ENCODE measurements at regions not wholly inside any gene's neighbourhood (a gene's known extent, or its start where the extent isn't known, plus 50 kb on each side); places are given as distances from the start of the nearest gene placed in this dataset.

DNA sequence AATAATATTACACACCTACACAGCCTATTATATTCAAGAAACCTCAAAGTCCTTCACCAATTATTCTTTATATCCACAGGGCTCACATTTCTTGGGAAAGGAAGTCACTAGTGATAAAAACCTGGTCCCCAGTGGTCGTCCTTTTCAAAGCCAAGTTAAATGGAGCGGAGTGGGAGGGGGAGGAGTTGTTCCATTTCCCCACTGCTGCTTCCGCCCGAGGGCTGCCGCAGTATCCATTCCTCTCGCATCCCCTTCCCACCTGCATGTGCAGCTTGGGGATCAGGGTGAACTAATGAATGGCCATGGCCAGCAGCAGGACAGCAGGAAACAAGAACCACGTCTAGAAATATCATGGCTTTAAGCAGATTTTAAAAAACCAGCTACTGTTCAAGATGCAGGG is 76.4 kb upstream of the SEMA6D start:
- TF ChIP-seq SP1 (IDR thresholded peaks at IDR 0.05; ENCODE audit: low read depth, low read length) (no peak), CTCF (IDR thresholded peaks at IDR 0.05; ENCODE audit: control extremely low read depth in 1 of 3, insufficient read depth in 1 of 3, low read depth in 1 of 3, low read length in 3 of 3) (no peak), RAD21 (IDR thresholded peaks at IDR 0.05 in 1 of 2, conservative IDR thresholded peaks at IDR 0.05 in 1 of 2; ENCODE audit: low read depth in 2 of 2, low read length in 2 of 2) (no peak), BCL11A (IDR thresholded peaks at IDR 0.05; ENCODE audit: low read depth in 2 of 2, low read length in 2 of 2) (no peak), JUND (IDR thresholded peaks at IDR 0.05; ENCODE audit: low read length) (no peak), NRF1 (IDR thresholded peaks at IDR 0.05; ENCODE audit: low read depth, low read length) (no peak), EZH2 (IDR thresholded peaks at IDR 0.05; ENCODE audit: low read depth, low read length, severe bottlenecking) (no peak)

Data from H1 (cell line).